Left colon (tissue), 2 donors: ENCODE measurements at regions not wholly inside any gene's neighbourhood (a gene's known extent, or its start where the extent isn't known, plus 50 kb on each side); places are given as distances from the start of the nearest gene placed in this dataset.

Source experiments
- ATAC-seq: fragments of 200-7000 bp; cut with Tn5 transposase; one replicate; pipeline ENCODE4 v1.9.1; 2020; ENCODE audit warnings: mild to moderate bottlenecking, moderate library complexity
- DNase-seq, 2 donors: peaks; one replicate each; pipeline ENCODE4 v3.0.0-alpha.2; 2020
- intact Hi-C, 2 donors: fragments of 100-400 bp; cut with DNase I in 1 of 2; cut with micrococcal nuclease in 1 of 2; formaldehyde crosslinking; loops; one replicate each; pipeline versions ENCODE4 v1.11.2 to v1.14.0; 2022; cut with DNase I, micrococcal nuclease
- donor health status: DM: no; HTN: no; CAD: no.
- donor health status: DM: yes; HTN: yes; CAD: no.

DNA sequence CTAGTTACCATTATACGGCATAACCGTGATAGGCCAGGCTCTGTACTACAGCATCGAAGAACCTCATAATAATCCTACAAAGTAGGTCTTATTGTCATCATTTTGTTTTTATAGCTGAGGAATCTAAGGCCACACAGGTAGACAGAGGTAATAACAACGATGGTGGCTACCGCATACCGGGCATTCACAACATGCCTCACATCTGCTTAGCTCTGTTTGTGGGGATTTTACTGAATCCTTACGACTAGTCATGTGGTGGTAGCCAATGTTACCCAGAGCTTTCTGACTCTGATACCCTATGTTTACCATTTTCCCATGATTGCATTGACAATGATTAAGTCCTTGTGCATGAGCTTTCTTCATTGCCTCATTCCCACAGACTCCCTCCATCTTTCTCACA, 269.4 kb downstream of the TCF7L2 start:
- no peak for DNase-seq
- intact Hi-C loops, result no loop called here
- ATAC-seq, result no peak

DNA sequence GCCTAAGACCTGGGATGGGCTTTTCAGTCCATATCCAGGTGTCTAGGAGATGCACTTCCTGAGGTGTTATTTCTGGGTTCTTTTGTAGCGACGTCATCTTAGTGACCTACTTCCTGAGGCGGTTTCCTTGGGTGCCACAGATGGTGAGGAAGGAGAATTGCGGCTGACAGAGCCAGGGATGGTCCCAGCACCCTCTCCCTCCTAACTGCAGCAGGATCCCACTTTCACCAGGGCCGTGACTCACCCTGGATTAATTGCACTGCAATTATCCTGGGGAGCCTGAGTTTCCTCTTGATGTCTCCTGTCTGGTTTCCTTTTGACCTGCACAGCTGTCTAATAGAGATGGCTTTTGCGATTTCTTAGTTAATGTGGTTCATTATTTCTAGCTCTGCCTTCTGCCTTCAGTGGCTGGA, 271.7 kb downstream of the TCF7L2 start:
- intact Hi-C loops, result no loop called here
- no peak for ATAC-seq

DNA sequence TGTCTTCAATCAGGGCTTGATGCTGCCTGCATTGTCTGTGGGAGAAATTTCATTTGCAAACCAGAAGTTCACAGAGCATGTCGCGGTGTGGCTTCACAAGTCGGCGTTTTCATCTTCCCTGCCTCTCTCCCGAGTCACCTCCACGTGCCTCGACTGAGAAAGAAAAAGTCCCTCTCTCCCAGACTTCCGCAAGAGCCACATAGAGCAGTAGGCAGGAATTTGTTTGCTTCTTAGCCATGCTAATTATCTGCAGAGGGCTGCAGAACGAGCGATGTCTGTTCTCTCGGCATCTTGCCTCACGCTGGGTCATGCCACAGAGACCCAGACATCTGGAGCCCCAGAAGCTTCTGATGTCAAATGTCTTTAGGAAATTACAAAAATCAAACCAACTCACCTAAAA, 272.2 kb downstream of the TCF7L2 start:
- no peak for DNase-seq
- no peak for ATAC-seq
- intact Hi-C loops, result no loop called here

More for the DNA sequence above, 271.7 kb downstream of the TCF7L2 start:
- no peak for DNase-seq

DNA sequence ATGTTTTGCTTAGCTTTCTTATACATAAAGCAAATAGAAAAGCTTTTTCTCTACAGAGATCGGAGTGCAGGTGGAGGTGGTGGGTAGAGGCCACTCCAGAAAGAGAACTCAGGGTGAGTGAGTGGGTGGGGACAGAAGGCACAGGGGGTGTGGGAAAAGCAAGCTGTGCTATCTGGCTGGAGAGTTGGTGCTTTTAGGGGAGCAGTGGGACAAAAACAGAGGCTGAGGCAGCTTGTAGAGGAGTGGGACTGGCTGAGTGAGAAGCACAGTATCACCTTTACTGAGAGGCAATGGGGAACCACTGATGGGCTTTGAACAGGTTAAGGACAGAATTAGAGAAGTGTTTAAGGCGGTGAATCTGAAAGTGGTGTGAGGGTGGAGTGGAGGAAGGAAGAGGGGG, 275.3 kb downstream of the TCF7L2 start:
- intact Hi-C loops, result no loop called here
- ATAC-seq, result no peak
- DNase-seq, result no peak

DNA sequence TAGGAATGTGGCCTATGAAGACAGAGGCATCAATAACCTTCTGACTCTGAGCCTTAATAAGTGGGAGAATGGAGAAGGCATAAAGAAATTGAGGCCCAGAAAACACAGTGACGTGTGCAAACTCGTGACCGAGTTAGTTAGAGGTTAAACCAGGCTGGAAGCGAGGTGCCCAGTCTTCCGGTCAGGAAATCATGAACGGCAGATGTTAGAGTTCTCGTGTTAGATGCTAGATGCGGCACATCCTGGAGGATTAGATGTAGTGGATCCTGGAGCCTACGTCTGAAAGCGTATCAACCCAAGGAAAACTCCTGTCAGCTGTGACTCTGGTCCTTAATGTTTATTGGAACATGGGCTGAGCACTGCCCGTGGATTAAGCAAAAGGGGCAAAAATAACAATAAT, 275.9 kb downstream of the TCF7L2 start:
- intact Hi-C loops, result no loop called here
- no peak for ATAC-seq
- DNase-seq, result no peak

DNA sequence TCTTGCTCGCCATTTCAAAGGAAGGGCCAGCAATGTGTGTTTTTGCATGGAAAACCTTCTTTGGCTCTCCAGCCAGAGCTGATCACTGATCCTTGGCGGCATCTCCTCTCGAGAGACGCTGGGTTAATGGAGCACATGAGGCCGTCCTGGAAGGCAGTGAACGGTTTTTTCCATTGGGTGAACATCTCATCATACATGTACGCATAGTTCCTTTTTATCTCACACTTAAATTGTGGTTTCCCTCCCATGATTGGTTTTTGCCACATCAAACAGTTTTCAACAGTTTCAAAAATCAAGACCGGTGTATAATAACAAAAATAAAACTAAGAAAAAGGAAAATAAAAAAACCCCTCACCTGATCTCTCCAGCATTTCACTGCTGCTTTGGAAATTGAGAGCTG, 276.4 kb downstream of the TCF7L2 start:
- intact Hi-C loops, result no loop called here
- DNase-seq, result no peak
- no peak for ATAC-seq

DNA sequence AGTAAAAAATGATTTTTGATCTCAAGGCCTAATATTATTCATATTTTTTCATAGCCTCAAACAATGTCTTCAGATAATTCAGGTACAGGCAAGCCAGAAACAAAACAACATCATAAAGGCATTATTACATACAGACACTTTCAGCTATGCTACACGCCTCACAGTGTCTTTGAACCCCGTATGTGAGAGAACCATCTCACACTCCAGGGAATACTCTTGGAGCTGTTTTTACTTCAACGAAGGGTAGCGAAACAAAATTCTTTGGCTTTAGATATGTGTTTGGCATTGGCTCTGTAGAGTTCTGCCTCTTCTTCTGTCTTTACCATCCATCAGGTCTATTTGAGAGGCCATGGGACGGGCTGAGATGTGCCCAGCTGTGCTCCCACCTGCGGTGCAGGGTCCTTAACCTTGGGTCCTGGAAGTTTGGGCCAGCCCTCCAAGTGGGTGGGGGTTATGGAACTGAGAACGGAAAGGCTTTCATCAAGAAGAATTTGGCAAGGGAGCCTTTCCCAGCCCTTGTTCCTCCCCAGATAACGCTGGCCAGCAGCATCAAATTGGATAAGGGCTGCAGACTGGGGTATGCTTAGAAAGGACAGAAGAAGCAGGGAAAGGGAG, 276.9 kb downstream of the TCF7L2 start:
- intact Hi-C loops, result no loop called here
- no peak for DNase-seq
- ATAC-seq, result no peak

DNA sequence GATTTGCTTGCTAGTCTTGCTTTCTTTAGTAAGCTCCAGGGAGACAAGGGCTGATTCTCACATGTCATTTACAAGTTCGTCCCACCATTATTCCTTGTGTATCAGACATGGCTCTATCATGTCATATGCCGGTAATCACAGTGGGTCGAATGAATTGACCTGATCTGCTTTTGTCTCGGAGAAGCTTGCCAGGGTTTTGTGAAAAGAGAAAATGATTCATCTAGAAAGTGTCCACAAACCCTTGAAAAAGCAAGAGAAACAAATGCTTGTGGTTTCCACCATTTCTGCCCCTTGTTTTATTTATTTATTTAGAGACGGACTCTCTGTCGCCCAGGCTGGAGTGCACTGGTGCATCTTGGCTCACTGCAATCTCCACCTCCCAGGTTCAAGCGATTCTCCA, 278.5 kb downstream of the TCF7L2 start:
- intact Hi-C loops, result no loop called here
- ATAC-seq, result no peak
- DNase-seq, result no peak

DNA sequence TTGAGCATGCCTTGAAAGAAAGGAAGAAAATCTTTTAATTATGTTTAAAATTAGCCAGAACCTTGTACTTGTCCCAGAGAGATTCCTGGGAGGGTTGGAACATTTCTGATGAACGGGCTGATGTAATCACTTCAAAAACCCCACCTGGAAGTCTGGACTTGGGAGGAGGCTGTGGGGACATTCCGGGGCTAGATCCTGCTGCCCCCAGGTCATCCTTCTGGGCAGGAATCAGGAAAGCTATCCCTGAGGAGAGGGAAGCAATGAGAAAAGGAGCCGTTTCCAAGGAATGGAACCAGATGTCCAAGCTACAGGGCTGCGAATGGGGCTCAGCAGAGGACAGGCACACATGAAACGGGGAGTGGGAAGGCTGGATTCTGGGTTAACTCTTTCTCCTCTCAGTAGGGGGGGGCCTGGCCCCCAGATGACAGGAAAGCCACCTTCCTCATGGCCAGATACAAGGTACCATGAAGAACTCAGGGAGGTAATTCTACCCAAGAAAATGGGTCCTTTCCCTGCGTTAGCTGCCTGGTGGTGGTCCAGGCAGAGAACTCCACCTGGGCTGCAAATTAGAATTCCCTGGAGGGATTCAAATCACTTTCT, 280.1 kb downstream of the TCF7L2 start:
- intact Hi-C loops, result no loop called here
- ATAC-seq (no peak), DNase-seq (no peak)

DNA sequence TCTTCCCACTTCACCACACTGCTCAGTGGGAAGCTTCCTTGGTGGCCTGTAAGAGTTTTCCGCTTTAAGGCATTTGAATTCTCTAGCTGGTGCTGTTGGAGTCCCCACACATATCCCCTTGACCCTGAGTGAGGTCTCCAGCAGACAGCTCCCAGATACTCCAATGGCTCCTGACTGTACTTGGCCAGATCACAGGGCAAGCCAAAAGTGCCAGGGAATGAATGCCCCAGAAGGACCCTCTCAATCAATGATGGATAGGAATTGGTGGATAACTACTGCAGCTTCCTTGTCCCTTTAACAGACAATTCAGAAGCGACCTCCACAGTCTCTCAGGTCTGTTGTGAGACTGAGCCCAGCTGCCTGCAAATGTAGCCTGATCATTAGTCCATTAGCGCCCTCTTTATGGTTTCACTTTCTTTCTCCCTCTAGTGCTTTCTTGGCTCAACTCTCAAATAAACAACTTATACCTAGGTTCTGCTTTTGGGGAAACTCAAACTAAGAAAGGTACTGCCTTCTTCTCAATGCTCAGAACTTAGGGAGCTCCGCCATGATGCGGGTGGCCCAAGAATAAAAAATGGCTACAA, 283.0 kb downstream of the TCF7L2 start:
- ATAC-seq, result no peak
- no peak for DNase-seq
- intact Hi-C loops, result no loop called here

DNA sequence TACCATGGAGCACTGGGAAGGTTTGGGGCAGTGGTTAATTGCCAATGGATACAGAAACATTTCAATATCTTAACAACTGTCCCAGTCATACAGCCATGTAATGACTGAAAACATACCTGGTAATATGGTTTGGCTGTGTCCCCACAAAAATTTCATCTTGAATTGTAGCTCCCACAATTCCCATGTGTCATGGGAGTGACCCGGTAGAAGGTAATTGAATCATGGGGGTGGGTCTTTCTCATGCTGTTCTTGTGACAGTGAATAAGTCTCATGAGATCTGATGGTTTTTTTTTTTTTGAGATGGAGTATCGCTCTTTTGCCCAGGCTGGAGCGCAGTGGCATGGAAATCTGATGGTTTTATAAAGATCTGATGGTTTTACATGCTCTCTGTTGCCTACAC, 284.4 kb downstream of the TCF7L2 start:
- DNase-seq (no peak), ATAC-seq (no peak)
- intact Hi-C loops, result no loop called here

DNA sequence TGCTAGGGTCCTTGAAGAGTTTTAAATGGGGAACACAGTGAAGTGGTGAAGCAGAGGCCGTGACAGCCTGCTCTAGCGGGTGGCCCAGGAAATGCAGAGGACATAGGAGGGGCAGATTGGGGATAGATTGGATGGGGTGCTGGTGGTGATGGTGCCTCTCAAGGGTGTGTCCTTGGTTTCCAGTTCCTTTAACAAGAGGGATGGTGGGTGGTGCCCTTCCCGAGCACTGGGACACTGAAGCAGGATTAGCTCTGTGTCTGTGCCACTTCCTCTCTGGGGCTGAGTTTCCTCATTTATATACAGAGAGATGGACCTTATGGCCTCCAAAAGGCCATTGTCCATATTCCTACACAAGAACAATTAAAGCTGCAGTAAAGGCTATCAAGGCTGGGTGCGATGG, 285.5 kb downstream of the TCF7L2 start:
- DNase-seq (no peak), ATAC-seq (no peak)
- intact Hi-C loops, result no loop called here

DNA sequence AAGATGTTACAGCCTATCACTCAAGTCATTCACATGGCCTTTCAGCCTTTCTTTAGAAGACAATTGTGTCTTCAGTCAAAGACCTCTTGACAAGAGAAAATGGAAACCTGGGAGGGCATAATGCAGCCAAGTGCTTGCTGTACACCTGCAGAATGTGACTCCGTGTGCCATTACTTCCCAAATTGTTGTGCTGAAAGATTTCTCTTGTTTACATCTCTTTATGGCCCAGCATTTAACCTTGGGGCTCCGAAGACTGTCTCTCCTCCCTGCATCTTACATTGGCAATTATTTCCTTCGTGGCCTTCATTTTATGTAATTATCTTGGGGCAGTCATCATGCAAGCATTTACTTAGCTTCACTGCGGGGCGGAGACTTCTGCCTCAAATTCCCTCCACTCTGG, 287.0 kb downstream of the TCF7L2 start:
- intact Hi-C loops, result no loop called here
- no peak for DNase-seq
- ATAC-seq, result no peak

DNA sequence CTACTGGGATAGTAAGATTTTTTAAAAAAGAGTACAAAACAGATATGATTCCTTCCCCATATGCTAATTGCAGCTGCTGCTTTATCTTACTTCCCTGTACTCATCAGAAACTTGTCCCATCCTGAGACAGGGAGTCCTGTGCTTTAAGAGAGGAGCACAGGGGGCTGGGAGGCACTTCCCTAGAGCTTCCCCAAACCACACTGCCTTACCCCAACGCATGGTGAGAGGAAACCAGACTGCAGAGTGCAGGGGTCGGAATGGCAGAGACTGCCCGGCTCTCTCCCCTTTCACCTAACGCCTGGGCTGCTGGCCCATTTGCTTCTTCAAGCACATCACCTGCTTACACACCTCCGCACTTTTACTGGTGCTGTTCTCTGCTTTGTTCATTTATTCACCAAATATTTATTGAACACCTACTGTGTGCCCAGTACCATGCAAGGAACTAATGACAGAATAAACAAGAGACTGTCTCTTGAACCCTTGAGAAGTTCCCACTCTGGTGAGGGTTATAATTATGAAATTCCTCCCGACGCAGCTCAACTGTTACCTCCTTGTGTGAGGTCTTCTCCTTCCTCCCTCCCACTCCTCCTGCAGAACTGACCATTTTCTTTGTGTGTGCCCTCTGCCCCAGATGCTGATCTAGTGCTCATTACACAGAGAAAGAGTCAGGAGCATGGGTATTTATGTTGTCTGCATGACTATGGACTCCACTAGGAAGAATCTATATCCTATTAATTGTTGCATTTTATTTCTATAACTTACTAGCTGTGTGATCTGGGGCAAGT, 289.7 kb downstream of the TCF7L2 start:
- intact Hi-C loops, result no loop called here
- ATAC-seq (no peak), DNase-seq (no peak)

DNA sequence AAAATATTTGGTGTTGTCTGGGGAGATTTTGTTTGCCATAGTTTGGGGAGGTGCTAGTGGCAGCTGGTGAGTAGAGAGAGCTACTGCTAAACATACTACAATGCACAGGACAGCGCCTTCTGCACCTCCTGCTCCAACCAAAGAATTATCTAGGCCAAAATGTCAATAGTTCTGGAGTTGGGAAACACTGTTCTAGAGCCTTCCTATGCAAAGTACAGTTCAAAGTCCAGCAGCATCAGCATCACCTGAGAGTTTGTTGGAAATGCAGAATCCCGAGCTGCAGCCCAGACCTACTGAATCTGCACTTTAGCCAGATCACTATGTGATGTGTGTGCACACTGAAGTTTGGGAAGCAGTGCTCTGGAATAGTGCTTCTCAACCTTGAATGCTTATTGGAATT, 290.7 kb downstream of the TCF7L2 start:
- DNase-seq, result no peak
- intact Hi-C loops, result no loop called here
- ATAC-seq, result no peak

DNA sequence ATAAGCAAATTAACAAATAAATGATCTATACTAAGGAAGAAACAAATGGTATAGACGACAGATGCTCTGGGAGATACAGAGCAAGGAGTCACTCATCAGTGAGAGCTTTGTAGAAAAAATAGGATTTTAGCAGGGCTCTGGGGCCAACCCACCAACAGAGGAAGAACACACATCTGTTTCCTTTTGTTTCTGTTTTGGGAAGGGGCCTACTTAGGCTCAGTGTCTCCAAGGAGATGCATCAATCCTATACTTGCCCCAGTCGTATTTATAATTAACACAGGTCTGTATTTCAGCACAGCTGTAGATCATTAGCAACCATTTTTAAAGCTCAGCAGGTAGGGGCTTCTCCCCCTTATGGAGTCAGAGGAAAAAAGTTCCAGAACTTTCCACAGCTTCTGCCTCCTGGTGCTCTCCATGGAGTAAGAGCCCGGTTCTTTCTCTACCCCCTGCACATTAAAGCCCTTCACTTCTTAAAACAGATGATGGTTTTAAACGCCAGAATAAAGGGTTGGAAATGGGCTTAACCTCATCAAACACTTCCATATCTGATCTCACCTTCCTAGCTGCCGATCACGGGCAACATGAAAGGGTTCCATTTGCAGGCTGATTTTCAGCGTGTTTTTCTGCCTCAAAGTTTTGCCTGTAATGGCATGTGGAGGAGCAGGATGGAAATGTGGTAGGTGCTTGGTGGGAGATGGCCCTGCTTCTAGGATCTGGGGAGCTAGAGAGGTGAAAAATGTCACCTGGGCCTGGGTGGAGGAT, 291.7 kb downstream of the TCF7L2 start:
- no peak for ATAC-seq
- DNase-seq, result no peak
- intact Hi-C loops, result no loop called here

DNA sequence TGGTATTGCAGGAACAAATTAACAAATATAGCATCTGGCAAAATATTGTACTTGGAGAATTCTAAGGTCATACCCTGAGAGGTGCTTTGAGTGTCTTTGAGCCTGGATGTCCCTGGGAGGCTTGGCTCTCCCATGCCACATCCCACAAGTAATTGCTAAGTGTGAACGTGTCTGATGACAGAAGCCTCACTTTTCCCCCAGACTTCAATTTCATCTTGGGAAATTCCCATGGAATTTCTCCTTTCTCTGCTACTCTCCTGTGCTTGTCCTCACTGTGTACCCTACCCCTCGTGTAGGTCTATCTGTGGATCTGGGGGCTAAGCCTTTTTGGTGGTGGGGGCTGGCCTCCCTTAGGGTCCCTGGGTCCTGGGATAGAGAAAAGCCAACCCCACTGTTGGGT, 293.3 kb downstream of the TCF7L2 start:
- intact Hi-C loops, result no loop called here
- no peak for ATAC-seq
- DNase-seq, result no peak

DNA sequence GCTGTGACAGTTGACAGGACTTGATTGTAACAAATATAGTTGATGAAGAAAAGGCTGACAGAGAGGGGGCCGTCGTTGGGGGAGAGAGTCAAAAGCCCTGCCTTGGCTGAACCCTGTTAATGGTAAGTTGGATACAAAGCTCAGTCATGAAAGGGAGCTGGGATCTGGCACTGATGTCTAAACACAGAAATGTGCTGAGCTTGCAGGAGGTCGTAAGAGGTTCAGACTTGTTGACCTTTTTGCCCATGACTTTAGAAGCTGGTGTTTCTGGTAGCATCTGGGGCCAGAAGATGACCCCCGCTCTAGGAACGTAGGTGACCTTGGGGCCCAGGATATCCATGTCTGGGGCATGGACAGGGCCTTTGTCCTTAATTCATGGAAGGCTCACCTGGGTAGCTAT, 294.7 kb downstream of the TCF7L2 start:
- ATAC-seq (no peak), DNase-seq (no peak)
- intact Hi-C loops, result no loop called here

DNA sequence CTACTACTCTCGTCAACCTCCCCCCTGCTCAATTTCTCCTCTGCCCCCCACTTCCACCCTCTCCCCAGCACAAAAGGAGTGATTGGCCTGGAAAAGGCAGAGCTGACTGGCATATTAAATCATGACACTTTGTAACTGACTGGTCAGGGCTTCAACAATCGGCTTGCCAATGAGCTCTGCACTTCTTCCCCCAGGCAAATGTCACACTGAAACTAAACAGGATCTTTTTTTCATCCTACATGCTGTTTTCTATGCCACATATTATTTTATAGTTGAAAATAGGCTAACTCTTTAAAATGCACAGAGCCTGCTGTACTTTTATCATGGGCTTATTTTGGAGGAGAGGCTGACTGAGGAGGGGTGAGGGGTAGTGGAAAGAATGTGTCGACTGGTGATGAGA, 295.2 kb downstream of the TCF7L2 start:
- ATAC-seq (no peak), DNase-seq (no peak)
- intact Hi-C loops, result no loop called here

DNA sequence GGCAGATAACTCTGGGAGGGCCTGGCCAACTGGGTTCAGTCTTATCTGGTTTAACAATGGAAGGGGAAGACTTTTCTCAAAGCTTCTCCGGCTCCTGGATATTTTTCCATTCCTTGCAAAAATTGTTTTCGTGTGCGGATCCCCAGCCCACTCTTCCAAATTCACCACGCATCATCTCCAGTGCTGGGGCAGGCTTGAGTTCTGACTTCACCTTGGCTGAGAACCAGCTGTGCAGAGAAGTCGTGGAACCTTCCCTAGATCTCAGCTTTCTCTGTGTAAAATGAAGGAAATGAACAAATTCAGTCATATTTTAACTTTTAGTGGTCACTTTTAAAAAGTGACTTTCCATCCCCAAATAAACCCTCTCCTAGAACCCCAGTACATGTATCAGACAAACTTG, 297.0 kb downstream of the TCF7L2 start:
- intact Hi-C loops, result no loop called here
- no peak for DNase-seq

More for the DNA sequence above, 297.0 kb downstream of the TCF7L2 start:
- ATAC-seq, result no peak
